Neural crest cell (in vitro differentiated cells): ENCODE measurements at regions not wholly inside any gene's neighbourhood (a gene's known extent, or its start where the extent isn't known, plus 50 kb on each side); places are given as distances from the start of the nearest gene placed in this dataset.
A peak's percentile ranks its signal among the peaks of the same experiment; 100 is the strongest.

Experiments
- DNase-seq: peaks from one replicate; pipeline ENCODE4 v3.0.0; 2021; ENCODE audit warnings: low read depth, mixed read lengths, low spot score
- H3K27ac Mint-ChIP-seq: one replicate; pipeline ENCODE4 v1.8.0; 2021; ENCODE audit warnings: mild to moderate bottlenecking, mixed read lengths; ENCODE audit not compliant: unreplicated experiment
- H3K27me3 Mint-ChIP-seq: 2 replicates; pipeline ENCODE4 v1.8.0; 2021; ENCODE audit warnings: low read depth, mild to moderate bottlenecking, mixed read lengths
- H3K36me3 Mint-ChIP-seq: 2 replicates; pipeline ENCODE4 v1.8.0; 2021; ENCODE audit warnings: low read depth, mild to moderate bottlenecking, mixed read lengths
- H3K4me1 Mint-ChIP-seq: 2 replicates; pipeline ENCODE4 v1.8.0; 2021; ENCODE audit warnings: mixed read lengths
- H3K4me3 Mint-ChIP-seq: one replicate; pipeline ENCODE4 v1.8.0; 2021; ENCODE audit warnings: mild to moderate bottlenecking, mixed read lengths
- H3K9me3 Mint-ChIP-seq: 2 replicates; pipeline ENCODE4 v1.8.0; 2021; ENCODE audit warnings: mixed read lengths
- CTCF ChIP-seq: fragments of 200-600 bp; sonication (generic); conservative IDR thresholded peaks from 2 replicates; pipeline ENCODE4 v1.5.0; 2021; ENCODE audit warnings: antibody characterized with exemption, mild to moderate bottlenecking

GRCh38 chr3:115252679-115253078, 105.6 kb upstream of the ZBTB20 start:
- DNase-seq, result no peak
- Mint-ChIP-seq H3K27me3 (no peaks in the 10 kb centered on the region), H3K36me3 (peaks cover 14% of the 10 kb centered on the region), H3K4me1 (no peaks in the 10 kb centered on the region), H3K9me3 (peaks cover 16% of the 10 kb centered on the region), H3K4me3 (no peak overlapping the region), H3K27ac (no peak overlapping the region)
- no peak for TF ChIP-seq CTCF

GRCh38 chr3:115254492-115255196, 107.6 kb upstream of the ZBTB20 start:
- Mint-ChIP-seq H3K27me3 (no peaks in the 10 kb centered on the region), H3K36me3 (peaks cover 14% of the 10 kb centered on the region), H3K9me3 (peaks cover 20% of the 10 kb centered on the region), H3K27ac (no peak overlapping the region), H3K4me3 (no peak overlapping the region), H3K4me1 (no peaks in the 10 kb centered on the region)
- TF ChIP-seq CTCF, result no peak
- no peak for DNase-seq

- no peaks in the 10 kb centered on the region for H3K27me3 Mint-ChIP-seq
- no peak overlapping the region for H3K27ac Mint-ChIP-seq
- DNase-seq, result no peak
- H3K4me1 Mint-ChIP-seq, result no peaks in the 10 kb centered on the region
- TF ChIP-seq CTCF, result no peak
- peaks cover 14% of the 10 kb centered on the region for H3K36me3 Mint-ChIP-seq
- peaks cover 20% of the 10 kb centered on the region for H3K9me3 Mint-ChIP-seq
- H3K4me3 Mint-ChIP-seq, result no peak overlapping the region
Measured at GRCh38 chr3:115255197-115255585, 108.1 kb upstream of the ZBTB20 start.

- peaks cover 6% of the 10 kb centered on the region for H3K9me3 Mint-ChIP-seq
- H3K27me3 Mint-ChIP-seq, result no peaks in the 10 kb centered on the region
Measured at GRCh38 chr3:115270849-115271248, 123.8 kb upstream of the ZBTB20 start.

GRCh38 chr3:115272036-115272824, 125.1 kb upstream of the ZBTB20 start:
- no peak for TF ChIP-seq CTCF
- no peak overlapping the region for H3K27ac Mint-ChIP-seq
- H3K36me3 Mint-ChIP-seq, result peaks cover 2% of the 10 kb centered on the region
- peak overlapping the region; percentile 11 for H3K4me3 Mint-ChIP-seq
- no peaks in the 10 kb centered on the region for H3K27me3 Mint-ChIP-seq
- H3K9me3 Mint-ChIP-seq, result peaks cover 6% of the 10 kb centered on the region
- peaks cover 23% of the 10 kb centered on the region for H3K4me1 Mint-ChIP-seq
- no peak for DNase-seq

More at GRCh38 chr3:115270849-115271248, 123.8 kb upstream of the ZBTB20 start:
- Mint-ChIP-seq H3K36me3 (peaks cover 2% of the 10 kb centered on the region), H3K4me1 (peaks cover 23% of the 10 kb centered on the region), H3K27ac (no peak overlapping the region), H3K4me3 (no peak overlapping the region)
- no peak for TF ChIP-seq CTCF
- DNase-seq, result no peak
